GM21717 (cell line): ENCODE measurements at regions not wholly inside any gene's neighbourhood (a gene's known extent, or its start where the extent isn't known, plus 50 kb on each side); places are given as distances from the start of the nearest gene placed in this dataset.
"Not testable (repeated sequence)": the region's sequence is repeated elsewhere in the genome, so short reads cannot be mapped to it uniquely, and the experiment has no call there.

Experiments used
- ATAC-seq: cut with Tn5 transposase; IDR thresholded peaks from one replicate; pipeline ENCODE4 v1.9.1; 2021; ENCODE audit warnings: mild to moderate bottlenecking, moderate library complexity; ENCODE audit not compliant: unreplicated experiment

- ATAC-seq: no peak
These were observed 602.8 kb downstream of the KCNT2 start for GRCh38 chr1:196005426-196005825.

DNA sequence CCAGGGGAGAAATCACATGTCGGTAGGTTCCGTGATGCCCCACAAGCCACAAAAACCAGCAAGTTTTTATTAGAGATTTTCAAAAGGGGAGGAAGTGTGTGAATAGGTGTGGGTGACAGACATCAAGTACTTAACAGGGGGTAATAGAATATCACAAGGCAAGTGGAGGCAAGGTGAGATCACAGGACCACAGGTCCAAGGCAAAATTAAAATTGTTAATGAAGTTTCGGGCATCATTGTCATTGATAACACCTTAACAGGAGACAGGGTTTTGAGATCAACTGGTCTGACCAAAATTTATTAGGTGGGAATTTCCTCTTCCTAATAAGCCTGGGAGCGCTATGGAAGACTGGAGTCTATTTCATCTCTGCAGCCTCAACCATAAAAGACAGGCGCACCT lies 603.9 kb downstream of the KCNT2 start:
- not testable (repeated sequence) for ATAC-seq

DNA sequence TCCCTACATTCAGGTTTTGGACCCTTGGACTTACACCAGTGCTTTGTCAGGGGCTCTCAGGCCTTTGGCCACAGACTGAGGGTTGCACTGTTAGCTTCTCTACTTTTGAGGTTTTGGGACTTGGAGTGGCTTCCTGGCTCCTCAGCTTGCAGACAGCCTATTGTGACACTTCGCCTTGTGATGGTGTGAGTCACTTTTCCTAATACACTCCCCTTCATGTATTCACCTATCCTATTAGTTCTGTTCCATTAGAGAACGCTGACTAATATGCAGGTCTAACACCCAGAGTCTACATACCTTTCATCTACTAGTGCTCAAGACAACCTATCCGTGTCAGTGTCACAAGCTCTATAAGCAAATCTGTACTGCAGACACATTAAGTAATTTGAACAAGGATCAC lies 605.3 kb downstream of the KCNT2 start:
- no peak for ATAC-seq

DNA sequence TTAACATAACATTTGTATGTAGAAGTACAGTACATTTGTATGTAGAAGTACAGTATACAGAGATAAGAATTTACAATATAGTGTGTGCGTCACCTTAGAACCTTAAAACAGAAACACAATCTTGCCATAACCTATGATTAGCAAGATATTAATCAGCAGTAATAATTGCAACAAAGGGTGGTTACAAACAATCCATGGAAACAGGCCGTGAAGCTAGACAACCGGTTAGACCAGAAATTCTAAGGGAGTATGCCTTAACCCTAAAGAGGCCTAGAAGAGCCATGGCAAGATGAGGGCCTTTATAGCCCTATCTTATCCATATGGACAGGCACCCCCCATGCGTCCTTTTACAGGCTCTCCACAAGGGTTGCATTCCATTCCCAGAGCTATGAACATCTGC lies 605.9 kb downstream of the KCNT2 start:
- ATAC-seq: not testable (repeated sequence)

DNA sequence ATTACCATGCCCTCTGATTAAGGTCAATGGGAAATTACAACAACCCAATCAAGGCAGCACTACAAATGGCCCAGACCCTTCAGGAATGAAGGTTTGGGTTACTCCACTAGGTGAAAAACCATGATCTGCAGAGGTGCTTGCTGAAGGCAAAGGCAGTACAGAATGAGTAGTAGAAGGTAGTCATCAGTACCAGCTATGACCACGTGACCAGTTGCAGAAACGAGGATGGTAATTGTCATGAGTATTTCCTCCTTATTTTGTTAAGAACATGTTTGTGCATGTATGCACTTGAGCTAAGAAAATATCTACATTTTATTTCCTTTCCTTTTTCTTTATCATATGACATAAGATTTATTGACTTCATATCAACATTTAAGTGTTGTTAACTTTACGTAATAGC lies 607.1 kb downstream of the KCNT2 start:
- no peak for ATAC-seq

GRCh38 chr1:195999022-195999421 lies 609.2 kb downstream of the KCNT2 start:
- ATAC-seq: no peak

- no peak for ATAC-seq
These were observed 626.6 kb downstream of the KCNT2 start for GRCh38 chr1:195981448-195982139.

GRCh38 chr1:195979646-195980045 lies 628.6 kb downstream of the KCNT2 start:
- no peak for ATAC-seq

DNA sequence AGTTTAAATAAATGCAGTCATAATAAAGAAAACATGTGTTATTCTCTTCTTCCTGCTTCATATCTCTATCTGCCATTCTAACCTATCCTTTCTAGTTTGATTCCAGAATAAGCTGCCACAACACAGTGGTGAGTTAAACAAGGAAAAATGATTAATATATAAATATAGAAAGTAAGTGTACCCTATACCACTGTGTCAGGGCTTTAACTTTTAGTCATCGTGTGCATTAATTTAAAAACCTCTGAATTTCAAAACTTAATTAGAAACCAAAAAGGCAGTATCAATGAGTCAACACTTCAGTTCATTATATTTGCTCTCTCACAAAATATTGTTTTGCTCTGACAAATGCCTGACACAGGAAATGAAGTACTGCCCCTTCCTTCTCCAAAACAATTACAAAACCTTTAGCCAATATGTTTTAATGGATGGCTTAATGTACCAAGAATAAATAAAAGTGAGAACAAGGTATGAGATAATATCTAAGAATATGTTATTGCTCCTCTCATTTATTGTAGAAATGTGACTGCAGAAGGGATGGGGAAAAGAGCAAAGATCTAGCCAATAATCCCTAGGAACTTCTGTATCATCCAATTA lies 634.8 kb downstream of the KCNT2 start:
- ATAC-seq: no peak

GRCh38 chr1:195971589-195971988 lies 636.7 kb downstream of the KCNT2 start:
- no peak for ATAC-seq

DNA sequence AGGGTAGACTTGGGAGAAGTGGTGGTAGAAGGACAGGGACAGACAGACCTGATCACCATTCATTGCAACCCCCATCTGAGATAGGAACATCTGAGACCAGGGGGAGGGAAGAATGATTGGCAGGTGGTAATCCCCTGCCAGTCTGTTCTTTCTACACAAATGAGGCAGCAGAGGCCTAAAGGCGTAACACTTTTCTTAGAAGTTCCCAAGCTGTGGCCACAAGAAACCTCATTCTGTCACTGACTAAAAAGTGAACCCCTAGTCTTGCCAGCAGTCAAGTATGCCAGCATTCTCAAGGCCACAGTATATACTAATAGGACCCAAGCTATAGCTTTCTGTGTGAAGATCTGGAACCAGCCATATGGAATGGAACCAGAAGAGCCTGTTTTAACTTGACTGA lies 638.0 kb downstream of the KCNT2 start:
- ATAC-seq: no peak

DNA sequence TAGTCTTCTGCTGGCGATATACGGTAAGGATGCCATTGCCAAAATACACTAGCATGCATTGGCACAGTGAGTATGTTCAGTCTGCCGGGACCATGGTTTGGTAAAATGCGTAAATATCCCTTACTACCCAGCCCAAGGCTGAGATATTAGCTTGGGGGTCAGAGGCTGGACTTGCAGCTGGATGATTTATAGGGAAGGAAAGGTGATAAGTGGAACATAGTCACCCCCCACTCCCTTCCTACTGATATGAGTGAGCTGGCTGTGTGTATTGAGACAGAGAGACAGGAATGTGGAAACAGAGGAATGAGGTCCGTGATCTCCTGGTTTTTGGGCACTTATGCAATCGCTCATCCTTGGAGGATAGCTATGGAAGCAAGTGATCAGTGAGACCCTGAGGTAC lies 642.8 kb downstream of the KCNT2 start:
- no peak for ATAC-seq

DNA sequence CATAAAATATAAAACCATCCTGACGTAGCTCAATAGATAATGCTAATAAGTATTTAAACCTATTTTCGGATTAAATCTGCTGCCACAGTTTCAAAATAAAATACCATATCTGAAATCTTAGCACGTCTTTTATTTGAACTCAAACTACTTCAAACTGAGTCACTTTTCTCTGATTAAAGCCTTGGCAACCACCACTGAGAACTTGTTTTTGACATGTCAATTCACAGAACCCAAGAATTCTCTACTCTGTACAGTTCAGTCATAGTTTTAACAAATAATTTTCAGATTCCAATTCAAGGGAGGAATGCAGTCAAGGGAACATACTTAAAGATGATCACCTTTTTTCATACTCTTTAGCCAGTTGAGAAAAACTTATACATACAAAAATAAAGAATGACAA lies 643.2 kb downstream of the KCNT2 start:
- no peak for ATAC-seq

DNA sequence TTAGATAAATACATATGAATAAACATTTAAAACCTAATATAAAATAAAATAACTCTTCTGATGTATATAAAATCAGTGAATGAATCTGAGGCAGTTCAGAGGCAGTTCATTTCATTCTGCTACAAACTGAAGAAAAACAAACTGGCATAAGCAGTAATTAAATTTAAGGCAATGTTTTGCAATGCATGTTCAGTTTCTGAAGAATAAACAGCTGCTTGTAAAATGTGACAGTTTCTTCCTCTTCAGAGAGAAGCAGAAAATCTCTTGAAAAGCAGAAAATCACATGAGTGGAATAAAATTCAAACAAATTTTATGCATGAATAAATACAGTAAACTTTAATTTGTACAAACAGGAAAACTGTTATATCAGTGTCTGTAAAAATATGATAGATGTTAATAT lies 643.7 kb downstream of the KCNT2 start:
- ATAC-seq: no peak

GRCh38 chr1:195962051-195962450 lies 646.2 kb downstream of the KCNT2 start:
- no peak for ATAC-seq

GRCh38 chr1:195960580-195960979 lies 647.7 kb downstream of the KCNT2 start:
- ATAC-seq: peak; percentile 77

GRCh38 chr1:195958131-195958530 lies 650.1 kb downstream of the KCNT2 start:
- no peak for ATAC-seq

DNA sequence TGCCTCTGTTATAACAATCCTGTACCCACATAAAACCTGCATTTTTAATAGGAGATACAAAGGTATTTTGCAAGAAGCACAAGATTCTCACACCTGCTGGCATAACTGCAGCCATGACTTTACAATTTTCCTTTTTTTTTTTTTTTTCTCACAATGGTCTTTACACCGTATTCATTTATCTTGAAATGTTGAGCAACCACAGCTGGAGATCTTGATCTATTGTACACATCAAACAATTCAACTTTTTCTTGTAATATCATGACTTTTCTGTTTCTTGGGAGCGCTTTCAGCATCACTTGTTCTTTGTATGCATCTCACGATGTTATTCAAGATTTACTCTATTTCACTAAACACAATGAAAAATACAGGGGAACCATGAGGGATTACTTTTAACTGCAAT lies 651.4 kb downstream of the KCNT2 start:
- no peak for ATAC-seq

DNA sequence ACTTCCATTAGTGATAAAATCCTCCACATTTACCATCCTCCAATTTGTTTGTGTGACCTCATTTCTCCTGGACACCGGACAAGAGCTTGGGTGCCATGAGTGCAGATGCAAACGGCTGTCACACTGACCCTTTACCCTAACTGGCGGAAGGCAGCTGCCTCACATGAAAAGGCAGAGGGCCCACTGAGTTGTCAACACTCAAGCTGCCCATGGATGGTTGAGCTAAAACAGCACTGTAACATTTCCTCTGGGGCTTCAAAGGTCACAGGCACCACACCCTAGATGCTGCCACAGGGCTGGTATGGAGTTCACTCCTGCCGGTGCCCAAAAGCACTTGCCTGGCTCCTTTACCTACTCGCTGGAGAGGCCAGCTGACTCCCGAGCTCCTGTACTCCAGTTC lies 653.4 kb downstream of the KCNT2 start:
- no peak for ATAC-seq

DNA sequence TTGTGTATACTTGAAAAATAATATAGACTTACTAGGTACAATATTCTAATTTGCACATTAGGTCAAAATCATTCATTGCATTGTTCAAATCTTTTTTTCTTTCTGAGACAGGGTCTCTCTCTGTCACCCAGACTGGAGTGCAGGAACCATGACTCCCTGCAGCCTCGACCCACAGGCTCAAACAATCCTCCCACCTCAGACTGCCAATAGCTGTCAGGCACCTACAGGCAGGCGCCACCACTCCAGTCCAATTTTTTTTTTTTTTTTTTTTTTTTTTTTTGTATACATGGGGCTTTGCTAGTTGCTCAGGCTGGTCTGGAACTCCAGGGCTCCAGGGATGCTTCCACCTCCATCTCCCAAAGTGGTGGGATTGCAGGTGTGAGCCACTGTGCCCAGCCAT lies 656.9 kb downstream of the KCNT2 start:
- ATAC-seq: no peak

DNA sequence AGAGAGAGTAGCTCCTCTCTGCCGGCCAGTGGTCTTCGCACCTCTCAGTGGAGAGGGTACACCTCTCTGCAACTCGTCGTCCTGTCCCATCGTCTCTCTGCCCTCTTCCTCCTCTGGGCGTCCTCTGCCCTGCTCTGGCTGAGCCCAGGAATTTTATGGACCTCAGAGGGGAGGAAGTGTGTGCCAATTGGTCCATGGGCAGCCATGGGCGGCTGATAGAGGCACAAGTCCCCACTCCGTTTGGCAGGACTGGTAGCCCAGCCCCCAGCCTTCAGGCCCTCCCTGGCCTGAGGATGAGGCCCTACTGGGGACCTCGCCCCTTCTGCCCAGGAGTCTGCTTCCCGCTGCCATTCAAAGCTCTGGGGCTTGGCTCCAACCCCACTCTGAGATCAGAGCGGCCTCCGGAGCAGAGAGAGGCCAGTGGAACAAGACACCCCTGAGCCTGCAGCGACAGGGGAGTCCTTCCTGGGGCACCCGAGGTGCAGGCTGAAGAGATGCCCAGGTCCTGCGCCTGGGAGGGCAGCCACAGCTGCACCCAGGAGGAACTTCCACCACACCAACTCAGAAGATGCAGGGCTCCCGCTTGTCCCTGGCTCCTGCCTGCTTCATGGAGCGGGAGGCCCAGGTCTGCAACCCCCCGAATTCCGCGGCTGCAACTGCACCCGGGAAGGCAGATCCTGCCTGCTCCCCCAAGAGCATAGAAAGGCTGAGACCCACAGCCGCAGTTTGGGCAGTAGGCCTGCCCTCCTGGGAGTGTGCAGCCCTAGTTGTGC lies 659.9 kb downstream of the KCNT2 start:
- ATAC-seq: no peak

- no peak for ATAC-seq
These were observed 661.7 kb downstream of the KCNT2 start for GRCh38 chr1:195946500-195946899.
